ENCODE measurements at regions not wholly inside any gene's neighbourhood (a gene's known extent, or its start where the extent isn't known, plus 50 kb on each side); places are given as distances from the start of the nearest gene placed in this dataset.

GRCh38 chr6:13872681-13873080 lies 52.1 kb upstream of the RNF182 start:
- no peak for TF ChIP-seq CEBPB (IDR thresholded peaks at IDR 0.05)
- TF ChIP-seq TAF1 (IDR thresholded peaks at IDR 0.05; ENCODE audit: low read depth), result no peak
- TF ChIP-seq NFIC (IDR thresholded peaks at IDR 0.05), result no peak
- no peak for TF ChIP-seq CREB1 (IDR thresholded peaks at IDR 0.05; ENCODE audit: low read depth)
- TF ChIP-seq FOXM1 (IDR thresholded peaks at IDR 0.05; ENCODE audit: borderline replicate concordance, low read depth), result no peak

All from Ishikawa (cell line).